RWPE2 (cell line): ENCODE measurements at regions not wholly inside any gene's neighbourhood (a gene's known extent, or its start where the extent isn't known, plus 50 kb on each side); places are given as distances from the start of the nearest gene placed in this dataset.

ENCODE experiments used
- ATAC-seq: fragments of 200-7000 bp; cut with Tn5 transposase; 3 replicates; pipeline ENCODE4 v1.9.1; 2021; ENCODE audit warnings: low read depth
- DNase-seq: peaks from one replicate; pipeline ENCODE4 v3.0.0-alpha.2; 2020; ENCODE audit warnings: low spot score
- H3K27ac ChIP-seq: fragments of 450-650 bp; 2 replicates; pipeline ENCODE4 v1.5.1; 2017; ENCODE audit warnings: mild to moderate bottlenecking; ENCODE audit not compliant: poor library complexity, severe bottlenecking
- H3K27me3 ChIP-seq: fragments of 250-450 bp; sonication (Bioruptor Pico); 2 replicates; pipeline ENCODE4 v1.5.1; 2021; ENCODE audit warnings: mild to moderate bottlenecking, moderate library complexity; ENCODE audit not compliant: insufficient read depth, poor library complexity, severe bottlenecking
- H3K36me3 ChIP-seq: fragments of 250-450 bp; sonication (Bioruptor Pico); 2 replicates; pipeline ENCODE4 v1.5.1; 2020; ENCODE audit warnings: low read depth, mild to moderate bottlenecking, moderate library complexity
- H3K4me1 ChIP-seq: fragments of 250-450 bp; sonication (Bioruptor Pico); 2 replicates; pipeline ENCODE4 v1.5.1; 2021; ENCODE audit warnings: mild to moderate bottlenecking, moderate library complexity; ENCODE audit not compliant: insufficient read depth, poor library complexity, severe bottlenecking
- H3K4me3 ChIP-seq: fragments of 250-450 bp; sonication (Bioruptor Pico); 2 replicates; pipeline ENCODE4 v1.5.1; 2021; ENCODE audit warnings: mild to moderate bottlenecking, moderate library complexity; ENCODE audit not compliant: severe bottlenecking
- H3K9me3 ChIP-seq: fragments of 250-450 bp; sonication (Bioruptor Pico); 2 replicates; pipeline ENCODE4 v1.5.1; 2021; ENCODE audit warnings: mild to moderate bottlenecking, moderate library complexity; ENCODE audit not compliant: severe bottlenecking
- CTCF ChIP-seq: fragments of 450-650 bp; IDR thresholded peaks from one replicate; pipeline ENCODE4 v1.5.1; 2017; ENCODE audit warnings: mild to moderate bottlenecking, moderate library complexity; ENCODE audit not compliant: poor library complexity, severe bottlenecking

GRCh38 chr7:31284106-31284505 is 56.4 kb downstream of the NEUROD6 start:
- no peaks in the 10 kb centered on the region for H3K9me3 ChIP-seq
- no peak for TF ChIP-seq CTCF
- no peaks in the 10 kb centered on the region for H3K4me1 ChIP-seq
- no peaks in the 10 kb centered on the region for H3K36me3 ChIP-seq
- no peaks in the 10 kb centered on the region for H3K27me3 ChIP-seq
- H3K27ac ChIP-seq, result no peak overlapping the region
- no peak for DNase-seq
- no peak for ATAC-seq
- no peak overlapping the region for H3K4me3 ChIP-seq

- Histone ChIP-seq H3K4me3 (no peak overlapping the region), H3K9me3 (no peaks in the 10 kb centered on the region), H3K4me1 (no peaks in the 10 kb centered on the region), H3K27me3 (no peaks in the 10 kb centered on the region), H3K36me3 (no peaks in the 10 kb centered on the region), H3K27ac (no peak overlapping the region)
- ATAC-seq, result no peak
- no peak for DNase-seq
- no peak for TF ChIP-seq CTCF
Measured at GRCh38 chr7:31271641-31272405, 68.7 kb downstream of the NEUROD6 start.

GRCh38 chr7:31267486-31267885 is 73.0 kb downstream of the NEUROD6 start:
- Histone ChIP-seq H3K4me1 (peaks cover 12% of the 10 kb centered on the region), H3K36me3 (no peaks in the 10 kb centered on the region), H3K27ac (no peak overlapping the region), H3K27me3 (no peaks in the 10 kb centered on the region), H3K4me3 (no peak overlapping the region), H3K9me3 (no peaks in the 10 kb centered on the region)
- ATAC-seq, result no peak
- no peak for TF ChIP-seq CTCF
- DNase-seq, result no peak

- no peak overlapping the region for H3K4me3 ChIP-seq
- peak overlapping the region; percentile 40 for H3K27ac ChIP-seq
- peak; percentile 86 for ATAC-seq
- TF ChIP-seq CTCF, result no peak
- DNase-seq, result no peak
- no peaks in the 10 kb centered on the region for H3K9me3 ChIP-seq
- H3K36me3 ChIP-seq, result no peaks in the 10 kb centered on the region
- H3K4me1 ChIP-seq, result peaks cover 12% of the 10 kb centered on the region
- H3K27me3 ChIP-seq, result no peaks in the 10 kb centered on the region
Measured at GRCh38 chr7:31263338-31263737, 77.2 kb downstream of the NEUROD6 start.

GRCh38 chr7:31261341-31261740 is 79.2 kb downstream of the NEUROD6 start:
- DNase-seq (no peak), ATAC-seq (no peak)
- Histone ChIP-seq H3K4me1 (peaks cover 12% of the 10 kb centered on the region), H3K27me3 (no peaks in the 10 kb centered on the region), H3K36me3 (no peaks in the 10 kb centered on the region), H3K27ac (no peak overlapping the region), H3K4me3 (no peak overlapping the region), H3K9me3 (no peaks in the 10 kb centered on the region)
- TF ChIP-seq CTCF, result no peak
